GM20000 (cell line): ENCODE measurements at regions not wholly inside any gene's neighbourhood (a gene's known extent, or its start where the extent isn't known, plus 50 kb on each side); places are given as distances from the start of the nearest gene placed in this dataset.

ENCODE experiments used
- DNase-seq: peaks from one replicate; pipeline ENCODE4 v3.0.0; 2012; ENCODE audit warnings: low spot score
- CTCF ChIP-seq: IDR thresholded peaks from 2 replicates; pipeline ENCODE4 v1.5.1; 2012; ENCODE audit warnings: mild to moderate bottlenecking, control low read depth; ENCODE audit errors: extremely low read depth, missing control alignments

- no peak for TF ChIP-seq CTCF
- DNase-seq = no peak
Observed at GRCh38 chr2:19187323-19188020, 171.0 kb downstream of the OSR1 start.

- no peak for TF ChIP-seq CTCF
- DNase-seq = no peak
Observed at GRCh38 chr2:19185086-19185485, 173.3 kb downstream of the OSR1 start.

GRCh38 chr2:19178175-19178574, 180.2 kb downstream of the OSR1 start:
- no peak for DNase-seq

GRCh38 chr2:19176977-19177376, 181.4 kb downstream of the OSR1 start:
- no peak for DNase-seq
- no peak for TF ChIP-seq CTCF

More at GRCh38 chr2:19178175-19178574, 180.2 kb downstream of the OSR1 start:
- no peak for TF ChIP-seq CTCF

GRCh38 chr2:19176172-19176852, 182.1 kb downstream of the OSR1 start:
- no peak for TF ChIP-seq CTCF
- DNase-seq = no peak

GRCh38 chr2:19174176-19174575, 184.2 kb downstream of the OSR1 start:
- no peak for TF ChIP-seq CTCF
- no peak for DNase-seq

- TF ChIP-seq CTCF = no peak
- no peak for DNase-seq
Observed at GRCh38 chr2:19171409-19171808, 187.0 kb downstream of the OSR1 start.
